ENCODE measurements at regions not wholly inside any gene's neighbourhood (a gene's known extent, or its start where the extent isn't known, plus 50 kb on each side); places are given as distances from the start of the nearest gene placed in this dataset.

- TF ChIP-seq ZNF462 (CRISPR knock-in tag; IDR thresholded peaks at IDR 0.05), result no peak
- TF ChIP-seq EZH2 (IDR thresholded peaks at IDR 0.05; ENCODE audit: low read depth, unreplicated experiment), result no peak
- no peak for TF ChIP-seq CTCF (conservative IDR thresholded peaks at IDR 0.05; ENCODE audit: low read depth in 2 of 2)
- TF ChIP-seq JUNB (IDR thresholded peaks at IDR 0.05; ENCODE audit: unreplicated experiment), result no peak
These were observed 64.8 kb downstream of the FAM43A start (continued) for GRCh38 chr3:194750491-194750828.

GRCh38 chr3:194755671-194756459 lies 70.2 kb downstream of the FAM43A start:
- Mint-ChIP-seq H3K4me1 (peaks cover 3% of the 10 kb centered on the region; the same call in 2 of the 3 replicates), H3K27ac (no peak overlapping the region; the same call in 1 of the 2 replicates)
- TF ChIP-seq REST (IDR thresholded peaks at IDR 0.05; ENCODE audit: unreplicated experiment) (no peak), NANOG (IDR thresholded peaks at IDR 0.05; ENCODE audit: borderline replicate concordance) (no peak), CREB1 (CRISPR knock-in tag; IDR thresholded peaks at IDR 0.05; ENCODE audit: low read depth) (no peak)

More at GRCh38 chr3:194755671-194756459, 70.2 kb downstream of the FAM43A start:
- Histone ChIP-seq H4K20me1 (replicated peaks; ENCODE audit: insufficient read depth) (no peaks in the 10 kb centered on the region), H3K4me3 (no peak overlapping the region), H3K79me2 (replicated peaks; ENCODE audit: insufficient read depth) (no peaks in the 10 kb centered on the region), H3K36me3 (ENCODE audit: insufficient read depth) (no peaks in the 10 kb centered on the region), H3K27ac (ENCODE audit: low read depth) (no peak overlapping the region), H3K4me1 (ENCODE audit: insufficient read depth) (no peaks in the 10 kb centered on the region; the same call in 1 of the 2 replicates), H3K9me2 (ENCODE audit: insufficient read depth) (no peaks in the 10 kb centered on the region), H3F3A (replicated peaks; ENCODE audit: low read depth) (no peaks in the 10 kb centered on the region), H2AFZ (no peak overlapping the region), H3K27me3 (ENCODE audit: insufficient read depth) (no peaks in the 10 kb centered on the region), H3K4me2 (no peak overlapping the region)
- DNase-seq (ENCODE audit: low spot score) (no peak), ATAC-seq (no peak)
- H3K36me3 Mint-ChIP-seq (ENCODE audit: low read depth), result no peaks in the 10 kb centered on the region
- H3K4me3 Mint-ChIP-seq, result no peak overlapping the region
- H3K9me3 Mint-ChIP-seq, result no peaks in the 10 kb centered on the region
- peaks cover 2% of the 10 kb centered on the region for H3K27me3 Mint-ChIP-seq (ENCODE audit: insufficient read depth, low read depth, poor library complexity)

Data from GM23338 (cell line).